ENCODE measurements at regions not wholly inside any gene's neighbourhood (a gene's known extent, or its start where the extent isn't known, plus 50 kb on each side); places are given as distances from the start of the nearest gene placed in this dataset.
A peak's percentile ranks its signal among the peaks of the same experiment; 100 is the strongest.

DNA sequence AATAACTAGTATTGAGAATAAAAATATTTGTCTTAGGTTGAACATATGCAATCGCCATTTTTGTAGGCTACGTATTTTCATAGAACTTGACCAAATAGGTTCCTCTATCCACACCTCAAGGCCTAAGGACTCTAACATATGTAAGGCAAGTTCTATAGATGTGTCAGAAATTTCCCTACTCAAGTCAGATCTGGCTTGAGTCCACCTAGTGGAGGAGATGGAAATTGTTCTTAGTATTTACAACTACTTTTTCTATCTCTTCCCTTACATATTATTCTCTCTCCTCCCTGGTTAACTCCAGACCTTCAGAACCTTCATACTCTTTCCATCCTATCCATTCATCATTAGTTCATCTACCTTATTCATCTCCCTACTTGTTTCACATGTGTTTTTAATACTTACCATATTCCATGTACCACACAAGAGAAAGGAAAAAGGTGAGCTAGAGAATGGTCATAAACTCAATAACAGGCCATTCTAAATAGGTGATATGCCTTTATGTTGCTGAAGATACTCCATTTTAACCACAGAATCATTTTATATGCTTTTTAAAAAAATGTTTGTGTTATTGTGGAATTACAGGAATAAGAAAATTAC lies 174.5 kb upstream of the HDAC9 start:
- peak in 1 of 2 donors; percentile 41 for DNase-seq

DNA sequence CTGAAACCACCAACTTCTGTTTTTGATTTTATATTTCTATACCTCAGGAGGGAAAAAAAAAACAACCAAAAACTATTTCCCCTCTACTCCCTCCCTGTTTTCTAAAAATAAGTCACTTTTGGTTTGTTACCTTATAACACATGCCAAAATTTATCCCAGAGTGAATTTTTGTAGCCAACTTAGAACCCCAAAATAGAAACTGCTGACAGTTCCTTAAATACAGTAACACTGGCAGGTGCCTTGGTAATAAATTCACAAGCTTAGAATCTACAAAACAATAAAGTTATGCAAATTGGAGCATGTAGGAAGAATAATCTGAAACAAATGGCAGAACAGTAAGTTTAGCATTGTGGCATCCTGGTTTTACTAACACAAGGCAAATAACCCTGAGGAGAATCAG lies 165.0 kb upstream of the HDAC9 start:
- no peak for DNase-seq

DNA sequence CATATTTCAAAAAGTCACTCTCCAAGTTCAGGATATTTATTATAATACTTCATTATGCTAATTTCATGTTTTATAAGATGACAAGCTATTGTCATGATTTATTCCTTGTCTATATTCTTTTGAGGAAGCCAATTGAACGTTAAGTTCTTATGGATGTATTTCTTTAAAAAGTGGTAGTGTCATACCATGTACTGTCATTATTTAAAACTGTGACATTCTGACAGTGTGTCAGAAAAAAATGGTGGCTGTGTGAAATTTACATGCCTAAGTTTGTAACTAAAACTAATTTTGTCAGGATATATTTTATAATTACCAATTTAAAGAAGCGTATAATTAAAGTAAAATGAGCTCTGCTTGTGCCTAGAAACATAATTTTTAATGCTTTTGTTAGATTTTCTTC lies 158.9 kb upstream of the HDAC9 start:
- no peak for DNase-seq

DNA sequence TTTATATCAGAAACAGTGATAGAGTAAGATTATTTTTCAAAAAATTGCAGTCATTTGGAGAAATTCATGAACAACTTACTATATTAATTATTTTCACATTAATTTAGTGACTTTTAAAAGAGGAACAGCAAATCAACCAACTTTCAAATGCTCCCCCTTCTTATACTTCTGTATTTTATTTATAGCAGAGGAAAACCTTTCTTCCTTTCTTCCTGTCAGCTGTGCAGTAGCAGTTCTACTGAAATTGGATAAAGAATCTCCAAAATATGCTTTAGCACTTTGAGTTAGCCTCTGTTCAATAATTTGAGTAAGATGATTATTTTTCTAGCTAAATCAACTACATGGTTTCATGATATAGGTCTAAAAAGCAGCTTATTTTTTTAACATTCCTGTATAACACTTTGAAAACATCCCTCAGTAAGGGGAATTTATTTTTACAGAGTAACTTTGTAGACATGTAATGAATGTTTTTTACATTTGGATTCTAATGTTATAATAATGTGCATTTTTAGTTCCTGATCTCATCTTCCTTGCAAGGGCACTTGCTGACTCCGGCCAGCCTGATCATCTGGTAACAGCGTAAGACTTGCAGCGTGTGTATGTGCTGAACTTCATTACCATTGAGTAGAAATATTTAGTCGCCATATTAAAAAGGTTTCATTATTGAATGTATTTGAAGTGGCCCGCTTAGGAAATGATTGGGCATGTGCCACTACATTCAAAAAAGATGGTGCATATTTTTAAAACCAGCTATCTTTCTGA lies 158.3 kb upstream of the HDAC9 start:
- no peak for DNase-seq

DNA sequence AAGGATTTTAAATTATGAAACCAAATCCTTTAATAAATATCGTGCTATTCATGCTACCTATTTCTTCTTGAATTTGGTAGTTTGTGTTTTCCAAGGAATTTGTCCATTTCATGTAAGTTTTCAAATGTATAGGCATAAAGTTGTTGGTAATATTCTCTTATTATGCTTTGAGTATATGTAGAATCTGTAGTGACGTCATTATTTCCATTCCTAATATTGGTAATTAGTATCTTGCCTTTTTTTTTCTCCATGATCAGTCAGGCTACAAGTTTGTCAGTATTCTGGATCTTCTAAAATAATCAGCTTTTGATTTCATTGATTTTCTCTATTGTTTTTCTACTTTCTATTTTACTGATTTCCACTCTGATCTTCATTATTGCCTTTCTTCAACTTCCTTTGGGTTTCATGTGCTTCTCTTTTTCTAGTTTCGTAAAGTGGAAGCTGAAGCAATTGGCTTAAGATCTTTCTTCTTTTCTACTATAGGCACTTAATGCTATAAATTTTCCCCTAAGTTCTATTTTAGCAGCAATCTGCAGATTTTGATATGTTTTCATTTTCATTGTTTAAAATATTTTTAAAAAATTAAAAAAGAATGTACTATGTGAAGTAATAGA lies 156.5 kb upstream of the HDAC9 start:
- DNase-seq, result no peak

DNA sequence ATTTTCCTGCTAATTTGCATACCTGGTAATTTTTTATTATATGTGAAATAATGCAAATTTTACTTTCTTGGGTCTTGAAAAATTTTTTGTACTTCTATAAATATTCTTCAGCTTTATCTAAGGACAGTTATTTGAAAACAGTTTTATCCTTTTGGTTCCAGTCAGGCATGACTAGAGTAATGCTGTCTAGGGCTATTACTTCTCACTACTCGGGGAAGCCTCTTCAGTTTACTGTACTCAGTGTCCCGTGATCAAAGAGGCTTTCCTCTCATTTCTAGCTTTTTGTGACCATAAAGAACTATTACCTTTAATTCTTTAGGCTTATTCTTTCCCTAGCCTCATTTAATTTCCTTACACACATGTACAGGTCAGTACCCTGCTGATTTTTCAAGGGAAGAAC lies 153.8 kb upstream of the HDAC9 start:
- no peak for DNase-seq

DNA sequence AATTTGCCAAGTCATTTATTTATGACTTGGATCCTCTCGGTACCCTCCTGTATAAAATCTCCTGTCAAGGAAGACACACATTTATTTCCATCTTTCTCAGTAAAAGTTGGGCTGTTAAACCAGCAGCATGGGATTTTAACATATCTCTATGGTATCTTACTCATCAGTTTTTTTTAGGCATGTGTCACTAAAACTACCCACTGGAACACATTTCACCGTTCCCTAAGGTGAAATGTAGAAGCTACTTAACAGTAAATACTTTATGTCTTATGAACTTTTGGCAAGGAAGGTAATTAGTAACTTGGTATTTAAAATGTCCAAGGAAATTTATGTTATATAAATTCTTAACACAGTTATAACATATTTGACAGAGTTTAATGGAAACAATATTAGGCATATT lies 152.5 kb upstream of the HDAC9 start:
- DNase-seq, result no peak

DNA sequence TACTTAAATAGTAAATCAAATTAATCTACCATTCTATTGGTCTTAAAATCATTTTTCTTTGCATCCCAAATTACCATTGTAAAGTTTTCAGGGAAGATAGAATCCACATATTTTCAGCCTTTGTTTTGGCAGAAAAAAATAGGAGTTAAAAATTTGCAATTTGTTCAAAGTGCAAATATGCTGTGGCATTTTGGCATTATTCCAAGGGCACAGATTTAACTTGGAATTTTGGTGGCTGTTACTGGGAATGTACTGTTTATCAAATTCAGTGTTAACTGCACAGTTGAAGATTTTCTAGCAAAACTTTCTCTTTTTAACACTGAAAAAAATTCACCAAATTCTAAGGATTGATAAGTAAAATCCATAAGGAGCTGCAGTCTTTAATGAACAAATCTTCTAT lies 151.0 kb upstream of the HDAC9 start:
- no peak for DNase-seq

DNA sequence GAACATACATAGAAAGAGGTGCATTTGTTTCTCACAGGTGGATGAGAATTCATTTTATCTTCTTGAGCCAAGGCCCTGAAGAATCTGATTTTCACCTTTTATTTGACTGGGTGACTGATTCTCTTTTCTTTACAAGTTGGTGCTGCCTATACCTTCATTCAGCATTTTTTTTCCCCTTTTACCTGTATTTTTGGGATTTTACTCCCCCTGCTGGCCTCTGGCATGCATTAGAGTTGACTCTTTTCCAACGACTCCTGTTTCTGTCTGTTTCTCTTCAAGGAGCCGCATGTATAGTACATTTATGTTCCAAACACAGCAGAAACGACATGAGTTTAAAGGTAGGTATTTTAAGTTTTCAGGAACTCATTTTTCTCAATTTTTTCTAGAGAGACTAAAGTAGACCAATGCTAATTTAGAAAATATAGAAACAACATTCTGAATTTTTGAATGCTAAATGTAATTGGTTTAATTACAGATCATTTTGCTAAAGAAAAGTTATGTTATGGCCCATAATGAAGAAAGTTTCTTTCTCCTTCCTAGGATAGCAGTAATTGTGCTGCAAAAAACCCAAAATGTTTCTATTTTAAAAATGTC lies 149.8 kb upstream of the HDAC9 start:
- DNase-seq, result peak; percentile 22 to 50

DNA sequence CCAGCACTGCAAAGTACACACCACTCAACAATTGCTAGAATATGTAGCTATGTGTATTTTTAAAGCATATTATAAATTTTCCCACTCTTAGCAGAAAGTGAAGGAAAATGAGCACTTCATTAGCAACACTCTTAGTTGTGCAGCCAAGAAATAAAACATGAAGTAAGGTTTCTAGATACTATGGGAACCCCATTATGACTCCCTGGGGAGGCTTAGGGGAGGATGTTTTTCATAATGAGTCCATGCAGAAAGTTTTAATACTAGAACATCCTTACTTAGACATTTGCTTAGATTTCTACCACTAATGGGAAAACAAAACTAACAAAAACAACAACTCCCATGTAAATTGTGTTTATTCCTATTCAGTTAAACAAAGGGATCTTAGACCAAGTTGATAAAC lies 148.4 kb upstream of the HDAC9 start:
- no peak for DNase-seq

DNA sequence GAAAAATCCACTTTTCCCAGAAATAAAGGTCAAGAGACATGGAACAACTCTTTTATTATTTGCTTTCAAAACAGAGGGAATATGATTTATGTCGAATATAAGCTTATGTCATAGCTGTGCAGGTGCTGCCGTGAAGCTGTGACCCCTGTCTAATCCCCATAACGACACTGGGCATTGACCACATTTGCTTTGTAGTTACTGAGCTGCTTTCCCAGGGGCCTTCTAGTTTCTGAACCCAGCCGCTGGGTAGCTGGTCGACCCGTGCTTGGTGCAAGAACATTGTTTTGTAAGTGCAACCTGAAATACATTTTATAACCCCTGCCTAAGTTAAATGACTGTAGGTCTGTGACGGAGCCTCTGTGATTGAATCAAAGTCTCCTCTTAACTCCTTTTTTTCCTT lies 144.9 kb upstream of the HDAC9 start:
- no peak for DNase-seq

DNA sequence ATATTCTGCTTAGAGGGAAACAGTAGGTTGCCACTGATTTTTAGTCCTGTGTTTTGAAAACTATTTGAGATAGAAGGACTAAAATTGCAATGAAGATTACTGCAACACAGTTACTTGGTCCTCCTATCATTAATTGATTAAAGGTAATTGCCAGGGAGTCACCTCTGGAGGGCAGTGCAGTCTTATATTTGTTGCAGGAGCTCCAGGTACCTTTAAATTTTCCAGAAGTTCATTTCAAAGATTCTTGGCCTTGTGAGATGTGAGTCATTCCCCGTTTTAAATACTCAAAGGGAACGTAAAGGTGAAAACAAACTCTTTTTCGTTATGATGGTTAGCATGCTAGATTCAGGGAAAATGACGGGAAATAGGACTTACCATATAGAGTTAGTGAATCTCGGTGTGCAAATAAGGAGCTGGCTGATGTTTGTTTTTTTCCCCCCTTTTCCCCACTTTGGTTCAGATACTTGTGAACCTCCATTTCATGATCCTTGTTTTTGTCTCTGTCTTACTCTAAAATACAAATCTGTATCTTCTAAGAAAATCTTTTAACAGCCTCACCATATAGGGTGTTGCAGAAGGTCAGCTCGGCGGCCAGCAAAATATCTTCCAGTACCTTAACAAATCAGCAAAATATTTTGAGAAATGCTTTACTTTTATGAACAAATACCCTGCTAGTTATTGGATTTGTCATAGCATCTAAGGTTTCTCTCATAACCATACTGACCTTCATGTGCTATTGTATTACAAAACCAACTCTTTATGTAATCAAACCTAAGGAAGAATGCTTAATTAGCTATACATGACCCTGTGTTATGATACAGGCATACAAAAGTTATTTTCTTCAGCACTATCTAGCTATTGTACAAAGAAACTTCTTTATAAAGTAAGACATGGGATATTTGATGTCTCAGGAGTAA lies 143.0 kb upstream of the HDAC9 start:
- peak; percentile 27 to 28 for DNase-seq

DNA sequence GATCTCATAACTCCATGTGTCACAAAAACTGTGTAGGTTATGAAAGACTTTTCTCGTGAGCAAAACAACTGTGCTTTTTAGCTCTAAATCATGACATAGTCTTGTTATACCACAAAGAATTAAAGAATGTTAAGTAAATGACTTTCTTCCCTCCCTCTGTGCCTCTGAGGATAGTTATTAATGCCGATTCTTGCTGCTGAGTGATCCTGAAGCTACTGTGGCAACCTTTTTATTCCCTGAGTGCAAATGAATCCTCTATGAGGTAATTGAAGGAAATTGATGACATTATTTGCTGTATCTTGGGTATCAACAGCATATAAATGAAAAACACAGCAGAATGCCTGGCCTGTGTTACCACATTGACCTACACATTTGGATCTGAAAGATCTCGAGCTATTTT lies 142.2 kb upstream of the HDAC9 start:
- no peak for DNase-seq

DNA sequence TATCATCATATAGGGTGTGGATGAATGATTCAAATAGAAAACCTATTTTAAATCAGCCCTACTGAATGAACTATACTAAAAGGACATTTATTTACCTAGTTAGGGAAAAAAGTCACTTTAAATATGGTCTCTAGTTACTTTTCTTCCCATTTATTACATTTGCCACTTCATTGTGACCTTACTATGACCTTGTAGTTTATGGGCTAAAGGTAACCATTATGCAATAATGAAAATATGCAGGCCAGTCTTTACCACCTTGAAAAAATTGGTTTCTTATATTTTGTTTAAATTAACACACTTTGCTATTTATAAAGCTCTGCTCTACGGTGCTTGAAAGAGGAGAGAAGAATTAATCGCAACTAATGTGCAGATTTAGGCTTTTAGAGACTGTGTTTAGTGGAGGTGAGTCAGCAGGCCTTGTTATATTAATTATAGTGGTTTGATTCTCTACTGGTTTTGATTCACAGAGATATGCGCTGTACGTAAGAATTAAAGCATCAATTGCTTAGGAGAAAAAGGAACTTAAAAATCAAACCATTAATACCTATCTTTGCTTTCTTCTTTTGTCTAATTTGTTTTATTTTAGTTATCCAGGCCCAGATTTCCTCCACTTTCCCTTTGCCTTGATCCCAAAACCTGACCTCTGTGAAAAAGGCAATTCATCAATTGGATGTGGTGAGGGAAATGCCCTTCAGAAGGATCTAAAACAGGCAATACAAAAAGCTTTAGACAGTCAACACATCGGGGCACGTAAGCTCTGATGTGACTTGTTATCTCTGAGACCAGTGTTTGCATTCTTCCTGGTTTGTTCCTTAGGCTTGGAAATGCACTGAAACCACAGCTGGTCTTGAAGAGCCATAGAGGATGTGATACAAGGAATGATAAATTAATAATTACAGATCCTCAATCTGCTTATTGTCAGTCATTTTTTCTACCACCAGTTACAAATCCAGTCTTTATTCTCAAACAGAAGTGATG lies 141.2 kb upstream of the HDAC9 start:
- no peak for DNase-seq

DNA sequence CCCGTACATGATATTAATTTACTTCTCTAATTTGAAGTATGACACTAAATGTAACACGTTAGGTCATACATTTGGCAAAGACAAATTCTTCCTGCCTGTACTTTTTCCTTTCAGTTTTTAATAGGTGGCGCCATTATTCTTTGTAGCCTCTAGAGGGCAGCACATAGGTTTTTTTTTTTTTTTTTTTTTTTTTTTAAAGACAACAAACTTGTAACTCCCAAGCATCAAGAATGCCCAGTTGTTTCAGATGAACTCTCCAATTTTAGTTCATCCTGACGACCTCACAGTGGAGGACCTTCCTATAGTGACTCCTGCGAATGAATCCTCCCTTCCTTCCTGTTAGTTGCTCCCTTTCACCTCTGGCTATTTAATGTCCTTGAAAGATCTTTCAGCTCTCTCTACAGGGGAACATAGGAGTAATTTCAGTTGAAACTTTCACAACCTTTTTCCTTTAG lies 139.3 kb upstream of the HDAC9 start:
- DNase-seq, result peak in 1 of 2 donors; percentile 38

DNA sequence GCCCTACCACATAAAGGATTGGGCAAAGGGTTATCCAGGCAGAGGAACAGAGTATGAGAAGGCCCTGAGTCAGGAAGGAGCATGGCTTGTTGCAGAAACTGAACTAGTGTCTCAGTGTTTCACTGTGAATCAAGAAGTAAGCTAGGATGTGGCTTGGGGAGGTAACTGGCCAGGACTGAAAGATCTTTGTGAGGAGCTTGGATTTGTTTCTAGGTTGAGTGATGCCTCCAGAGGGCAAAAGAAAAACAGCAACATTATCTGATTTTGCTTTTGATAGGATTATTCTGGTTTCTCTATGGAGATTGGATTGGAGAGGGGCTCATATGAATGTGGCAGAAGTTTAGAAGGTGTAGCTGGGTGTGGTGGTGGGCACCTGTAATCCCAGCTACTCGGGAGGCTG lies 137.9 kb upstream of the HDAC9 start:
- DNase-seq, result peak in 1 of 2 donors; percentile 5

DNA sequence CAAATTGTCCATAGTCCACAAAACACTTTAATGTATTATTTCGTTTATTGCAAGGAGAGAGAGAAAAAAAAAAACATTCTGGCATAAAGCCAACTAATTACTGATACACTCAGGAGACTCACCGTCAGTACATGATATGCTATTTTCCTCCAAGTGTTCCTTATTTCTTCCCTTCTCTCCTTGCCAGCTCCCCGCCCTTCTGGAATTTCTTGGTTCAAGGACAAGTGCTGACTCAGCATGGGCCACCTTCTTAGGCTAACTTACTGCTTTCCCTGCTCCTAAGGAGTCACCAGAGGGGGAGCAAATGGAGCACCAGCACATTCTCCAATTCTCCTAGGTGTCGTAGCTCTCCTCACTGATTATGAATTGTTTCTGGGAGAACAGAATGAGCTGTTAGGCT lies 133.8 kb upstream of the HDAC9 start:
- no peak for DNase-seq

DNA sequence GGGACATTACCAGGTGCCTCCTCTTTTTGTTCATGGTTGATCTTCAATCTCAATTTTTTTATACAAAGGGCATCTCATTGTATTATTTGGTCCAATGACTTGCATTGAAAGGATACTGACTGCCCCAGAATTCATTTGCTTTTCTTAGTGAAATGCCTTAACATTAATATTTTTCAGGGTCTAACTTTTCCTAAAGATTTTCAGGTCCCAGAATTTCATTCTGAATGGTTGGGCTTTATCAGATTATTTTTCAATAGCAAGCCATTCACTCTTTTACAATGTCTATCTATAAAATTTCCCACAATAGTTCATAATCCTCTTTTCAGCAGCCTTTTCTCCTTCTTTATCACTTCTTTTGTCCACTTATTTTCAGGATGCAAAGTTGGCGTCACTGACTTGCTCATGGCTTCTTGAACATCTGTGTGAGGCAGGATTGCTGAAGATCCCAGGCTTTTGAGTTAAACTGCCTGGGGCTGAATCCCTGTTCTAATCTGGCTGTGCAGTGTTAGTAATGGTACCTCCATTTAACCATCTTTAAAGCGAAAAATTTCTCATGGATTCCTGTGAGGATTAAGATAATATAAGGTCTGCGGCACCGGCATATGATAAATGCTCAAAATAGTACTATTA lies 131.7 kb upstream of the HDAC9 start:
- no peak for DNase-seq

DNA sequence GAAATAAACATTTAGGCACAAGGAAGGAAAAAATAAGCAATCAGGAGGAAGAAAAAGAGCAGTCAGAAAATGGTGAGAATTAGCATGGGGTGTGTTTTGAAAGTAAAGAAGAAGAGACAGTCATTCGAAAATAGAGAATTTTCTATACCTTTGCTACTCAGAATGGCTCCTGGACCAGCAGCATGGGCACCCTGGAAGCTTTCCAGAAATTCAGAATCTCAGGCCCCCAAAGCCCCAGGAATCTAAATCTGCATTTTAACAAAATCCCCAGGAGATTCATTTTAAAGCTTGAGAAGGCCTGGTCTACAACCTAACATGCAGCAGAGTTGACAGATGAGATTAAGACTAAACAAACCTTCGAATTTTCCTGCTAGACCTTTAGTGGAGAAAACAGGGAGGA lies 131.2 kb upstream of the HDAC9 start:
- no peak for DNase-seq

DNA sequence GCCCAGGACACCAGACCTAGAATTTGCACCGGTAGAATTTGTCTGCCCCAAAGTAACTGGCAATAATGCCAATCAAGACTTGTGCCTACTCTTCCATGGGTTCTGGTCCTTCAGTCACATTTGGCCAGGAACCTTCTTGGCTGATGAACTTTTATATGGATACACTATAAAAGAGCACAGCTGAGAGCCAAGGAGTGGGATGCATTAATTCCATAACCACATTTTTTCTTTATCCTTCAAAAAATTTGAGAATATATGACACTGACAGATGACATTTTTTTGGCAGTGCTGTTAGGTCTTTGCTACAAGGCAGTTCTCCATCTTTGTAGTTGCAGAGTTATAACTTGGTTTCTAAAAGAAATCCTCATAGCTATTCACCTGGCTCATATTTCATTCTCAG lies 129.2 kb upstream of the HDAC9 start:
- no peak for DNase-seq

DNA sequence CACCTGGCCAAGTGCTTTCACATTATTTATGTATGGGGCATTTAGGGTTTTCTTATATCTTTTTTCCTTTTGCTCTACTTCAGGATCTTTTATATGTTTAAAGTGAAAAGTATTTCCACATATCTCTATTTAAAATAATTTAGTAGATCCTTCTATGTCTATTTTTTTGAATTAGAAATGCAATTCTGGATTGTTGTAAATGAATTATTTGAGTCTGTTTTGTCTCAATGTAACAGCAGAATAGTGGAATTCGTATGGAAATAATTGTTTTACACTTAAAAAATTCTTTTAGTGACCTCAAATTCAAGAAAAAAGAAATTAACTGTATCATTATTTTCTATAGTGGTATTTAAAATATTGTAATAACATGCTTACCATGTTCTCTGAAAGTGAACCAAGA lies 126.5 kb upstream of the HDAC9 start:
- no peak for DNase-seq

All from CD4-positive, alpha-beta T cell treated with Interleukin-4 for 1 hour (primary cell).